Fibroblast of pulmonary artery (primary cell): ENCODE measurements at regions not wholly inside any gene's neighbourhood (a gene's known extent, or its start where the extent isn't known, plus 50 kb on each side); places are given as distances from the start of the nearest gene placed in this dataset.

Source experiments
- DNase-seq: peaks from one replicate; pipeline ENCODE4 v3.0.0-alpha.2; 2010; ENCODE audit warnings: low read depth
- H3K4me3 ChIP-seq: replicated peaks from 2 replicates; pipeline ENCODE4 v1.5.1; 2011; ENCODE audit warnings: low read depth, mild to moderate bottlenecking, control low read depth, low read length, moderate library complexity
- CTCF ChIP-seq: IDR thresholded peaks from 2 replicates; pipeline ENCODE4 v1.5.1; 2011; ENCODE audit warnings: mild to moderate bottlenecking, control low read depth, low read length, inconsistent platforms; ENCODE audit errors: missing control alignments

- DNase-seq = no peak
- TF ChIP-seq CTCF = no peak
Measured at GRCh38 chr3:127410678-127411077, 122.8 kb upstream of the PRR20G start.

GRCh38 chr3:127410137-127410488 is 122.3 kb upstream of the PRR20G start:
- H3K4me3 ChIP-seq = no peak overlapping the region
- TF ChIP-seq CTCF = no peak
- no peak for DNase-seq

More at GRCh38 chr3:127410678-127411077, 122.8 kb upstream of the PRR20G start:
- no peak overlapping the region for H3K4me3 ChIP-seq

- TF ChIP-seq CTCF = no peak
- H3K4me3 ChIP-seq = no peak overlapping the region
- no peak for DNase-seq
Measured at GRCh38 chr3:127409421-127410136, 121.7 kb upstream of the PRR20G start.

GRCh38 chr3:127408684-127409420 is 121.0 kb upstream of the PRR20G start:
- DNase-seq = no peak
- no peak for TF ChIP-seq CTCF
- H3K4me3 ChIP-seq = no peak overlapping the region

GRCh38 chr3:127408022-127408683 is 120.3 kb upstream of the PRR20G start:
- DNase-seq = no peak
- H3K4me3 ChIP-seq = no peak overlapping the region
- TF ChIP-seq CTCF = no peak

GRCh38 chr3:127407026-127407939 is 119.4 kb upstream of the PRR20G start:
- TF ChIP-seq CTCF = no peak
- no peak for DNase-seq
- no peak overlapping the region for H3K4me3 ChIP-seq
